ENCODE measurements at regions not wholly inside any gene's neighbourhood (a gene's known extent, or its start where the extent isn't known, plus 50 kb on each side); places are given as distances from the start of the nearest gene placed in this dataset.

- no peak overlapping the region for H3K4me3 Mint-ChIP-seq
- no peak for ATAC-seq (replicated peaks)
- H3K9me3 Mint-ChIP-seq, result no peaks in the 10 kb centered on the region
- peaks cover 3% of the 10 kb centered on the region for H3K36me3 Mint-ChIP-seq (ENCODE audit: insufficient read depth)
- H3K27ac Mint-ChIP-seq, result no peak overlapping the region
- peaks cover 0 to 6% of the 10 kb centered on the region in 2 donors for H3K4me1 Mint-ChIP-seq (ENCODE audit: low read depth in 2 of 2)
- DNase-seq, result no peak
- peaks cover 20 to 23% of the 10 kb centered on the region in 2 donors for H3K27me3 Mint-ChIP-seq
These were observed 138.0 kb upstream of the DNAH14 start for GRCh38 chr1:224791362-224791941.

- Mint-ChIP-seq H3K27ac (no peak overlapping the region), H3K4me3 (no peak overlapping the region), H3K9me3 (no peaks in the 10 kb centered on the region), H3K27me3 (peaks cover 28 to 37% of the 10 kb centered on the region in 2 donors), H3K4me1 (ENCODE audit: low read depth in 2 of 2) (no peaks in the 10 kb centered on the region), H3K36me3 (ENCODE audit: insufficient read depth) (peaks cover 3% of the 10 kb centered on the region)
- no peak for ATAC-seq (replicated peaks)
- no peak for DNase-seq
These were observed 133.9 kb upstream of the DNAH14 start for GRCh38 chr1:224795591-224795990.

GRCh38 chr1:224799083-224799482, 130.4 kb upstream of the DNAH14 start:
- no peak overlapping the region for H3K27ac Mint-ChIP-seq
- no peaks in the 10 kb centered on the region for H3K9me3 Mint-ChIP-seq

GRCh38 chr1:224800486-224801119, 128.9 kb upstream of the DNAH14 start:
- Mint-ChIP-seq H3K27ac (no peak overlapping the region), H3K4me1 (ENCODE audit: low read depth in 2 of 2) (no peaks in the 10 kb centered on the region), H3K4me3 (no peak overlapping the region), H3K9me3 (no peaks in the 10 kb centered on the region), H3K36me3 (ENCODE audit: insufficient read depth) (no peaks in the 10 kb centered on the region), H3K27me3 (peaks cover 24 to 40% of the 10 kb centered on the region in 2 donors)
- ATAC-seq (replicated peaks) (no peak), DNase-seq (no peak)

More at GRCh38 chr1:224799083-224799482, 130.4 kb upstream of the DNAH14 start:
- Mint-ChIP-seq H3K4me1 (ENCODE audit: low read depth in 2 of 2) (no peaks in the 10 kb centered on the region), H3K27me3 (peaks cover 18 to 32% of the 10 kb centered on the region in 2 donors), H3K4me3 (no peak overlapping the region), H3K36me3 (ENCODE audit: insufficient read depth) (no peaks in the 10 kb centered on the region)
- no peak for DNase-seq
- no peak for ATAC-seq (replicated peaks)

- no peak overlapping the region for H3K27ac Mint-ChIP-seq
- no peak for ATAC-seq (replicated peaks)
These were observed 127.5 kb upstream of the DNAH14 start for GRCh38 chr1:224801844-224802490.

GRCh38 chr1:224802617-224803016, 126.9 kb upstream of the DNAH14 start:
- no peaks in the 10 kb centered on the region for H3K9me3 Mint-ChIP-seq
- DNase-seq (no peak), ATAC-seq (replicated peaks) (no peak)
- no peak overlapping the region for H3K4me3 Mint-ChIP-seq
- no peak overlapping the region for H3K27ac Mint-ChIP-seq
- H3K27me3 Mint-ChIP-seq, result peaks cover 21 to 38% of the 10 kb centered on the region in 2 donors
- no peaks in the 10 kb centered on the region for H3K36me3 Mint-ChIP-seq (ENCODE audit: insufficient read depth)
- H3K4me1 Mint-ChIP-seq (ENCODE audit: low read depth in 2 of 2), result no peaks in the 10 kb centered on the region

More at GRCh38 chr1:224801844-224802490, 127.5 kb upstream of the DNAH14 start:
- Mint-ChIP-seq H3K36me3 (ENCODE audit: insufficient read depth) (no peaks in the 10 kb centered on the region), H3K4me1 (ENCODE audit: low read depth in 2 of 2) (no peaks in the 10 kb centered on the region), H3K9me3 (no peaks in the 10 kb centered on the region), H3K27me3 (peaks cover 24 to 40% of the 10 kb centered on the region in 2 donors), H3K4me3 (no peak overlapping the region)
- no peak for DNase-seq

- no peak overlapping the region for H3K4me3 Mint-ChIP-seq
- ATAC-seq (replicated peaks) (no peak), DNase-seq (no peak)
- H3K9me3 Mint-ChIP-seq, result no peaks in the 10 kb centered on the region
- no peaks in the 10 kb centered on the region for H3K36me3 Mint-ChIP-seq (ENCODE audit: insufficient read depth)
- H3K4me1 Mint-ChIP-seq (ENCODE audit: low read depth in 2 of 2), result no peaks in the 10 kb centered on the region
- no peak overlapping the region for H3K27ac Mint-ChIP-seq
- peaks cover 12 to 32% of the 10 kb centered on the region in 2 donors for H3K27me3 Mint-ChIP-seq
These were observed 125.3 kb upstream of the DNAH14 start for GRCh38 chr1:224804220-224804619.

- no peaks in the 10 kb centered on the region for H3K4me1 Mint-ChIP-seq (ENCODE audit: low read depth in 2 of 2)
These were observed 123.6 kb upstream of the DNAH14 start for GRCh38 chr1:224805889-224806288.

GRCh38 chr1:224809137-224809536, 120.3 kb upstream of the DNAH14 start:
- Mint-ChIP-seq H3K27me3 (peaks cover 13 to 25% of the 10 kb centered on the region in 2 donors), H3K9me3 (no peaks in the 10 kb centered on the region), H3K4me1 (ENCODE audit: low read depth in 2 of 2) (no peaks in the 10 kb centered on the region), H3K27ac (no peak overlapping the region), H3K36me3 (ENCODE audit: insufficient read depth) (no peaks in the 10 kb centered on the region), H3K4me3 (no peak overlapping the region)
- ATAC-seq (replicated peaks), result no peak
- DNase-seq, result no peak

More at GRCh38 chr1:224805889-224806288, 123.6 kb upstream of the DNAH14 start:
- no peak for ATAC-seq (replicated peaks)
- Mint-ChIP-seq H3K27me3 (peaks cover 13 to 35% of the 10 kb centered on the region in 2 donors), H3K9me3 (no peaks in the 10 kb centered on the region), H3K4me3 (no peak overlapping the region), H3K27ac (no peak overlapping the region), H3K36me3 (ENCODE audit: insufficient read depth) (no peaks in the 10 kb centered on the region)
- DNase-seq, result no peak

GRCh38 chr1:224809613-224810012, 119.9 kb upstream of the DNAH14 start:
- ATAC-seq (replicated peaks), result no peak
- peaks cover 13 to 24% of the 10 kb centered on the region in 2 donors for H3K27me3 Mint-ChIP-seq

GRCh38 chr1:224811564-224811963, 117.9 kb upstream of the DNAH14 start:
- no peaks in the 10 kb centered on the region for H3K36me3 Mint-ChIP-seq (ENCODE audit: insufficient read depth)
- no peaks in the 10 kb centered on the region for H3K4me1 Mint-ChIP-seq (ENCODE audit: low read depth in 2 of 2)
- DNase-seq (no peak), ATAC-seq (replicated peaks) (no peak)
- no peak overlapping the region for H3K27ac Mint-ChIP-seq
- H3K9me3 Mint-ChIP-seq, result no peaks in the 10 kb centered on the region
- H3K27me3 Mint-ChIP-seq, result peaks cover 13 to 29% of the 10 kb centered on the region in 2 donors
- no peak overlapping the region for H3K4me3 Mint-ChIP-seq

More at GRCh38 chr1:224809613-224810012, 119.9 kb upstream of the DNAH14 start:
- no peaks in the 10 kb centered on the region for H3K4me1 Mint-ChIP-seq (ENCODE audit: low read depth in 2 of 2)
- H3K4me3 Mint-ChIP-seq, result no peak overlapping the region
- H3K27ac Mint-ChIP-seq, result no peak overlapping the region
- H3K36me3 Mint-ChIP-seq (ENCODE audit: insufficient read depth), result no peaks in the 10 kb centered on the region
- no peaks in the 10 kb centered on the region for H3K9me3 Mint-ChIP-seq
- DNase-seq, result no peak

GRCh38 chr1:224815647-224816046, 113.8 kb upstream of the DNAH14 start:
- H3K4me3 Mint-ChIP-seq, result no peak overlapping the region
- H3K36me3 Mint-ChIP-seq (ENCODE audit: insufficient read depth), result no peaks in the 10 kb centered on the region
- H3K27ac Mint-ChIP-seq, result no peak overlapping the region
- H3K9me3 Mint-ChIP-seq, result peaks cover 0 to 3% of the 10 kb centered on the region in 2 donors
- no peak for DNase-seq
- peaks cover 32 to 55% of the 10 kb centered on the region in 2 donors for H3K27me3 Mint-ChIP-seq
- no peaks in the 10 kb centered on the region for H3K4me1 Mint-ChIP-seq (ENCODE audit: low read depth in 2 of 2)
- ATAC-seq (replicated peaks), result no peak

GRCh38 chr1:224816062-224816461, 113.4 kb upstream of the DNAH14 start:
- no peak overlapping the region for H3K27ac Mint-ChIP-seq

GRCh38 chr1:224817382-224817781, 112.1 kb upstream of the DNAH14 start:
- DNase-seq (no peak), ATAC-seq (replicated peaks) (no peak)
- Mint-ChIP-seq H3K9me3 (peaks cover 0 to 3% of the 10 kb centered on the region in 2 donors), H3K27me3 (peaks cover 32 to 45% of the 10 kb centered on the region in 2 donors), H3K4me3 (no peak overlapping the region), H3K4me1 (ENCODE audit: low read depth in 2 of 2) (no peaks in the 10 kb centered on the region), H3K36me3 (ENCODE audit: insufficient read depth) (no peaks in the 10 kb centered on the region), H3K27ac (no peak overlapping the region)

More at GRCh38 chr1:224816062-224816461, 113.4 kb upstream of the DNAH14 start:
- no peaks in the 10 kb centered on the region for H3K4me1 Mint-ChIP-seq (ENCODE audit: low read depth in 2 of 2)
- peaks cover 0 to 3% of the 10 kb centered on the region in 2 donors for H3K9me3 Mint-ChIP-seq
- no peak overlapping the region for H3K4me3 Mint-ChIP-seq
- no peaks in the 10 kb centered on the region for H3K36me3 Mint-ChIP-seq (ENCODE audit: insufficient read depth)
- no peak for DNase-seq
- ATAC-seq (replicated peaks), result no peak
- peaks cover 32 to 51% of the 10 kb centered on the region in 2 donors for H3K27me3 Mint-ChIP-seq

Measured in effector memory CD8-positive, alpha-beta T cell (primary cell).